GM23248 (cell line): ENCODE measurements at regions not wholly inside any gene's neighbourhood (a gene's known extent, or its start where the extent isn't known, plus 50 kb on each side); places are given as distances from the start of the nearest gene placed in this dataset.

Experiments used
- EZH2 ChIP-seq: fragments of 200-600 bp; sonication (generic); IDR thresholded peaks from 2 replicates; pipeline ENCODE4 v1.6.1; 2018; ENCODE audit warnings: antibody characterized with exemption, mild to moderate bottlenecking; ENCODE audit not compliant: insufficient read depth, poor library complexity, severe bottlenecking
- EZH2phosphoT487 ChIP-seq: fragments of 200-600 bp; sonication (generic); IDR thresholded peaks from 2 replicates; pipeline ENCODE4 v1.6.1; 2018; ENCODE audit warnings: antibody characterized with exemption, moderate library complexity, mild to moderate bottlenecking, low read depth; ENCODE audit not compliant: insufficient read depth

DNA sequence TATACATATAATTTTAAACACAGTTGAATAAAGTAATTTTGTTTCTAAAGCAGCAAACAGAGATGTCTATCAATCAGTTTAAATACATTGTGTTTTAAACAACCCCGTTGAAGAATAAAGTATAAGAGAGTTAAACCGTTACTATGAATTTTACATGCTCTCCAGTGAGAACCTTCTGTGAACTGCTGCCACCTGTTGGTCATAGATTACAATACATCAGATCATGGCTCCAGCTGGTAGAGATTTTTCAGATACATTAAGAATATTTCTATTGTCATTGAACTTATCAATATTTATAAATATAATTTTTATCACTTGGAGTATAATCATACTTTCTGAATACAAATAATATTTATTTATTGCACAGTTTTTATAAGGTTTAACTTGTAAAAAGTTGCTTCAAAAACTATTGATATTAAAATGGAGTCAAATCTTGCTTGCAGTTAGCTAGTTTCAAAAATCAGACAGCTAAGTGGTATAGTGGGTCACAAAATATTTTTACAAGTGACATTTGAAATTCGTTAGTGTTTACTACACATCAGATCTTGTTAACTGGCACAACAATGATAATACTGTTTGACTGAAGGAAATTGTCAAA is 561.2 kb upstream of the PHF14 start:
- TF ChIP-seq EZH2 (no peak), EZH2phosphoT487 (no peak)
